Hepatic stellate cell (primary cell): ENCODE measurements at regions not wholly inside any gene's neighbourhood (a gene's known extent, or its start where the extent isn't known, plus 50 kb on each side); places are given as distances from the start of the nearest gene placed in this dataset.
A peak's percentile ranks its signal among the peaks of the same experiment; 100 is the strongest.
"Not testable (repeated sequence)": the region's sequence is repeated elsewhere in the genome, so short reads cannot be mapped to it uniquely, and the experiment has no call there.

Experiments used
- DNase-seq: peaks from one replicate; pipeline ENCODE4 v3.0.0; 2011; ENCODE audit warnings: low spot score

DNA sequence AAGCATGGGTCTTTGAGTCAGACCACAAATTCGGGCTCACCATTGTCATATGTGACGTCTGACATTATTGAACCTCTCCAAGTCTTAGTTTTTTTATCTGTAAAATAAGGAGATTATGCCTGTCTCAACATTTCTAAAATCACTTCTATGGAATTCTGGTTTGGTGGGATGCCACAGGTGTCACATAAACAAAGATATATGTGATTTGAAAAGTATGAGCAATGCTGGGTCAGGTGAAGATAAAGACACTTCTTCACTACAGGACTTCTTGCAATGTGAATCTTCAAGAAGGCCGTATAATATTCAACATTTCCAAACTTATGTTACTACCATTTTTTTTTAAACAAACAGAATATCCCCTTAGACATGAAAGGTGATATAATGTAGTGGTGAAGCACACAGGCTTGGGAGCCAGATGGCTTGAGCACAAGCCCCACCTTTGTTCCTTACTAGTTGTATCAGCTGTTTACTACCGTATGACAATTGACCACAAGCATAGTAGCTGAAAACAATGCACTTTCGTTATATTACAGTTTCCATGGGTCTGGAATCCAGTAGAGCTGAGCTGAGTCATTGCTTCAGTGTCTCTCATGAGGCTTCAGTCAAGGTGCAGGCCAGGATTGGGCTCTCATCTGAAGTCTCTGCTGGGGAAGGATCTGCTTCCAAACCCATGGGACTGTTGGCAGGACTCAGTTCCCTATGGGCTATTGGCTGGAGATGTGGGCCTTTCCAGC, 87.7 kb downstream of the UTP18 start:
- no peak for DNase-seq

- no peak for DNase-seq
Observed at GRCh38 chr17:51351080-51351479, 90.7 kb downstream of the UTP18 start.

GRCh38 chr17:51351890-51352289, 91.5 kb downstream of the UTP18 start:
- DNase-seq, result no peak

DNA sequence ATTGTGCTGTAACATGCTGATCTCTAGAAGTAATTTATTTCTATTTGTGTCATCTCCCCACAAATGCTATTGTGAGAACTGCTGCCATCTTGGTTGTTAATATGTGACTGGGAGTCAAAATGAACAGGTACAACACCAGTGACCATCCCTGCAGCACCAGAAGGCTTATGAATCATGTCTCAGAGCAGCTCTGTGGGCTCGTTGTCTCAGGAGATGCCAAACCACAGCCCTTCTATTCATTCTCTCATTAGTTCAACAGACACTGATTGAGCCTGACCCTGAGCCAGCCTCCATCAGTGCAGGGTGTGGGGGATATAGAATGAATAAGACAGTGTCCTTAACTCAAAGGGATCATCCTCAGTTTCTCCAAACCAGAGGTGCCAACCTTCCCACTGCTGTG, 92.5 kb downstream of the UTP18 start:
- no peak for DNase-seq

- no peak for DNase-seq
Observed at GRCh38 chr17:51353296-51353695, 93.0 kb downstream of the UTP18 start.

GRCh38 chr17:51354936-51355335, 94.6 kb downstream of the UTP18 start:
- no peak for DNase-seq

GRCh38 chr17:51355441-51356410, 95.4 kb downstream of the UTP18 start:
- no peak for DNase-seq

DNA sequence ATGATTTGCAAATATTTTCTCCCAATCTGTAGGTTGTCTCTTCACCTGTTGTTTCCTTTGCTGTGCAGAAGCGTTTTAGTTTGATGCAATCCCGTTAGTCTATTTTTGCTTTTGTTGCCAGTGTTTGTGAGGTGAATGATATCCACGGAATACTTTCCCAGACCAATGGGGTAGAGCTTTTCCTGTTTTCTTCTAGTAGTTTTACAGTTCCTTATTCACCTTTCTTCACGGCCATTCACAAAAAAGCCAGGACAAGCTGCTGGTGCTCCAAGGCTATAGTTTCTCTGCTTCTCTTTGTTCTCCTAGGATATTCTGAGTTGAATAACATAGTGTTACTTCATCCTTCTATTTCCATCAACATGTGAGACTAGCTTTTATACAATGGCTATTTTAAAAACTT, 98.7 kb downstream of the UTP18 start:
- DNase-seq, result no peak

- DNase-seq, result no peak
Observed at GRCh38 chr17:51362811-51363585, 102.7 kb downstream of the UTP18 start.

GRCh38 chr17:51365090-51365489, 104.7 kb downstream of the UTP18 start:
- no peak for DNase-seq

- no peak for DNase-seq
Observed at GRCh38 chr17:51366866-51367265, 106.5 kb downstream of the UTP18 start.

DNA sequence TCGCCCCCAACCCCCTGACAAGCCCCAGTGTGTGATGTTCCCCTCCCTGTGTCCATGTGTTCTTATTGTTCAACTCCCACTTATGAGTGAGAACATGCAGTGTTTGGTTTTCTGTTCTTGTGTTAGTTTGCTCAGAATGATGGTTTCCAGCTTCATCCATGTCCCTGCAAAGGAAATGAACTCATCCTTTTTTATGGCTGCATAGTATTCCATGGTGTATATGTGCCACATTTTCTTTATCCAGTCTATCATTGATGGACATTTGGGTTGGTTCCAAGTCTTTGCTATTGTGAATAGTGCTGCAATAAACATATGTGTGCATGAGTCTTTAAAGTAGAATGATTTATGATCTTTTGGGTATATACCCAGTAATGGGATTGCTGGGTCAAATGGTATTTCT, 107.5 kb downstream of the UTP18 start:
- not testable (repeated sequence) for DNase-seq

GRCh38 chr17:51371732-51372151, 111.4 kb downstream of the UTP18 start:
- DNase-seq, result peak; percentile 47

GRCh38 chr17:51372345-51373004, 112.1 kb downstream of the UTP18 start:
- peak; percentile 60 for DNase-seq

- DNase-seq, result no peak
Observed at GRCh38 chr17:51373489-51374152, 113.3 kb downstream of the UTP18 start.

DNA sequence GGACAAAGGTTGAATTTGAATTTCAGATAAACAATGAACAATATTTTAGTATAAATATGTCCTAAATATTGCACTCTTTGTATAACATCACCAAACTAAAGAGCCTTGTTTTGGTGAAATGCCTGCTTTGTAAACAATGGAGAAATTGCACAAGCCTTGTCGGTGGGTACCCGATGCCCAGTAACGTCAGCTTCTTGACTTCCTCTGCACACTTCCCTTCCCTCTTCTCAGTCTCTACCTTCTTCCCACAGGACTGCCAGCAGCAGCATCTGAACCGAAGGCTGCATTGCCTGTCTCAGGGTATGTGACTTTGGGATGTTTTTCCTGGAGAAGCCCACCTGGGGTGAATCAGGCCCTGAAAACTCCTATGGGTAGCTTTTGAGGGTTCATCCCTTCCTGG, 113.9 kb downstream of the UTP18 start:
- DNase-seq, result no peak

DNA sequence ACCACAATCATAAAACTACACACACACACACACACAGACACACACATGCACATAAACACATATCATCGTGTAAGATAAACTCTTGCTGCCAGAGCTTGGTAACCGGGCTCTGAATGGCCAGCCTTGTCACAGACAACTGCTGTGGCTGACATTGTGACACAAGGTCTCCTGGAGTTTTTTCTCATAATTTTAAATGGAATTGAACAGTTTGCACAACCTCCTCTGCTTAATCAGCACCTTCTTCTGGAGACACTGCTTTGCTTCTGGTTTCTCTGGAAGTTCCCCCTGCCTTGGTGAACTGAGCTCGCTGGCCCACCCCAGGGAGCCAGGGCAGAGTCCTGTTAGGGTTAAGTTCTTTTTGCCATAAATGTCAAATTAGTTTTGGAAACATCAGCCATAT, 115.4 kb downstream of the UTP18 start:
- no peak for DNase-seq

- DNase-seq, result no peak
Observed at GRCh38 chr17:51376739-51377138, 116.4 kb downstream of the UTP18 start.

GRCh38 chr17:51381262-51381661, 120.9 kb downstream of the UTP18 start:
- no peak for DNase-seq

DNA sequence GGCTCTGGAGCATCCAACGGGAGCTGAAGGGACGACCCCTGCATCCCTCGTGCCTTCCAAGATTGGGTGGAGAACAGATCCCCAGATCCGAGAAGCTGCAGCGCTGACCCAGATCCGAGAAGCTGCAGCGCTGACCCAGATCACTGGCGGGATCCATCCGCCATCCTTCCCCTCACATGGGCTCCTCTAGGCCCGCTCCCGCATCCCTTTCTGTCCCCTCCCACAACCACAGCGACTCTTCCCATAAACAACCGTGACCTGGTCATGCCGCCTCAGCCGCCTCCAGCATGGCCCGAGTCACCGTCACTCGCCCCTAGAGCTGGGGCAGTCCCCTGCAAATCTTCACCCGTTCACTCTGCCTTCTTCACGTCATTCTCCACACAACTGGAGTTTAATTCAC, 124.9 kb downstream of the UTP18 start:
- DNase-seq, result no peak

GRCh38 chr17:51387582-51387981, 127.2 kb downstream of the UTP18 start:
- no peak for DNase-seq
